OCI-LY3 (cell line): ENCODE measurements at regions not wholly inside any gene's neighbourhood (a gene's known extent, or its start where the extent isn't known, plus 50 kb on each side); places are given as distances from the start of the nearest gene placed in this dataset.

Experiments
- H2AFZ ChIP-seq: fragments of 200-600, 300-600 bp; shearing (Covaris generic); 2 replicates; pipeline ENCODE4 v1.6.0; 2014; ENCODE audit warnings: antibody characterized with exemption, low read depth, low read length
- H3K27ac ChIP-seq: fragments of 200-600, 300-600 bp; sonication (generic); 2 replicates; pipeline ENCODE4 v1.5.1; 2014; ENCODE audit warnings: mild to moderate bottlenecking, low read length, moderate library complexity, mixed read lengths
- H3K27me3 ChIP-seq: fragments of 200-600, 300-600 bp; sonication (generic); 2 replicates; pipeline ENCODE4 v1.6.1; 2014; ENCODE audit warnings: low read depth, low read length, mixed read lengths
- H3K36me3 ChIP-seq: fragments of 200-600, 300-600 bp; sonication (generic); replicated peaks from 2 replicates; pipeline ENCODE3; 2014; ENCODE audit warnings: low read depth, low read length, mixed read lengths
- H3K4me1 ChIP-seq: fragments of 300-600, 200-600 bp; sonication (generic); 2 replicates; pipeline ENCODE4 v1.6.1; 2014; ENCODE audit warnings: low read length, mixed read lengths
- H3K4me2 ChIP-seq: fragments of 200-600, 300-600 bp; sonication (generic); 2 replicates; pipeline ENCODE4 v1.6.1; 2014; ENCODE audit warnings: low read length, mixed read lengths
- H3K4me3 ChIP-seq: fragments of 300-600, 200-600 bp; sonication (generic); 2 replicates; pipeline ENCODE4 v1.5.1; 2014; ENCODE audit warnings: antibody characterized with exemption, mild to moderate bottlenecking, low read length, moderate library complexity
- H3K79me2 ChIP-seq: fragments of 300-600, 200-600 bp; shearing (Covaris generic); 2 replicates; pipeline ENCODE4 v1.6.1; 2014; ENCODE audit warnings: mild to moderate bottlenecking, low read length, mixed read lengths
- H3K9ac ChIP-seq: fragments of 300-600, 200-600 bp; shearing (Covaris generic); 2 replicates; pipeline ENCODE4 v1.6.0; 2014; ENCODE audit warnings: mild to moderate bottlenecking, low read length, moderate library complexity
- H3K9me3 ChIP-seq: fragments of 200-600, 300-600 bp; shearing (Covaris generic); 2 replicates; pipeline ENCODE4 v1.6.1; 2014; ENCODE audit warnings: low read length, mixed read lengths; ENCODE audit not compliant: insufficient read depth
- H4K20me1 ChIP-seq: fragments of 200-600, 300-600 bp; sonication (generic); 2 replicates; pipeline ENCODE4 v1.6.1; 2016; ENCODE audit warnings: low read length, mixed read lengths; ENCODE audit not compliant: insufficient read depth
- EZH2phosphoT487 ChIP-seq: fragments of 200-600 bp; shearing (Covaris generic); IDR thresholded peaks from 2 replicates; pipeline ENCODE4 v1.6.1; 2018; ENCODE audit warnings: antibody characterized with exemption, mixed run types, low read depth
- TF ChIP-seq, protein P1 (sequence below): fragments of 200-600, 300-600 bp; sonication (generic); IDR thresholded peaks from 2 replicates; pipeline ENCODE4 v1.5.1; 2014; ENCODE audit warnings: antibody characterized with exemption, low read length, low read depth

DNA sequence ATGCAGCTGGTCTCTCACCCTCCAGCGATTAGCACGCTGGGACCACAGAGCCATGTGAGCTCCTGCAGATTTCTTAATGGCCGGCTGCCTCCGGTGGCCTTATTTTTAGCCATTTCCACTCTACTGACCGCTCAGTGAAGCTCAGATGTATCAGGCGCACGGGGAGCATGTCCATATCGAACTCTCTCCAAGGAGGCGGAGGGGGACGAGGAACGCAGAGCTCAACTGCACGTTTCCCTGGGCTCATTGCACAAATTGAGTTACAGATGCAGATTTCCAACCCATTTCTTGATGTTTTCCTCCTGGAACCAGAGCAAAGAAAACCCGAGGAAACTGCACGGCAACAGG, 207.1 kb downstream of the CTTN start:
- H3K27ac ChIP-seq = no peak overlapping the region
- H3K27me3 ChIP-seq = peaks cover 17% of the 10 kb centered on the region
- H2AFZ ChIP-seq = no peak overlapping the region

GRCh38 chr11:70605846-70606245, 207.5 kb downstream of the CTTN start:
- Histone ChIP-seq H4K20me1 (no peaks in the 10 kb centered on the region), H3K9ac (no peak overlapping the region), H3K27me3 (peaks cover 15% of the 10 kb centered on the region), H2AFZ (no peak overlapping the region), H3K27ac (no peak overlapping the region), H3K4me3 (no peak overlapping the region), H3K79me2 (no peaks in the 10 kb centered on the region), H3K36me3 (no peaks in the 10 kb centered on the region), H3K4me1 (peaks cover 9% of the 10 kb centered on the region), H3K9me3 (no peaks in the 10 kb centered on the region), H3K4me2 (no peak overlapping the region)
- TF ChIP-seq, protein P1, sequence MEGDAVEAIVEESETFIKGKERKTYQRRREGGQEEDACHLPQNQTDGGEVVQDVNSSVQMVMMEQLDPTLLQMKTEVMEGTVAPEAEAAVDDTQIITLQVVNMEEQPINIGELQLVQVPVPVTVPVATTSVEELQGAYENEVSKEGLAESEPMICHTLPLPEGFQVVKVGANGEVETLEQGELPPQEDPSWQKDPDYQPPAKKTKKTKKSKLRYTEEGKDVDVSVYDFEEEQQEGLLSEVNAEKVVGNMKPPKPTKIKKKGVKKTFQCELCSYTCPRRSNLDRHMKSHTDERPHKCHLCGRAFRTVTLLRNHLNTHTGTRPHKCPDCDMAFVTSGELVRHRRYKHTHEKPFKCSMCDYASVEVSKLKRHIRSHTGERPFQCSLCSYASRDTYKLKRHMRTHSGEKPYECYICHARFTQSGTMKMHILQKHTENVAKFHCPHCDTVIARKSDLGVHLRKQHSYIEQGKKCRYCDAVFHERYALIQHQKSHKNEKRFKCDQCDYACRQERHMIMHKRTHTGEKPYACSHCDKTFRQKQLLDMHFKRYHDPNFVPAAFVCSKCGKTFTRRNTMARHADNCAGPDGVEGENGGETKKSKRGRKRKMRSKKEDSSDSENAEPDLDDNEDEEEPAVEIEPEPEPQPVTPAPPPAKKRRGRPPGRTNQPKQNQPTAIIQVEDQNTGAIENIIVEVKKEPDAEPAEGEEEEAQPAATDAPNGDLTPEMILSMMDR = no peak
- TF ChIP-seq EZH2phosphoT487 = no peak

More for the DNA sequence above, 207.1 kb downstream of the CTTN start:
- no peaks in the 10 kb centered on the region for H3K9me3 ChIP-seq
- no peak for TF ChIP-seq EZH2phosphoT487
- TF ChIP-seq, protein P1 = no peak
- H3K4me2 ChIP-seq = no peak overlapping the region
- no peaks in the 10 kb centered on the region for H3K79me2 ChIP-seq
- H3K9ac ChIP-seq = no peak overlapping the region
- no peaks in the 10 kb centered on the region for H4K20me1 ChIP-seq
- peaks cover 9% of the 10 kb centered on the region for H3K4me1 ChIP-seq
- H3K4me3 ChIP-seq = no peak overlapping the region
- H3K36me3 ChIP-seq = no peaks in the 10 kb centered on the region

DNA sequence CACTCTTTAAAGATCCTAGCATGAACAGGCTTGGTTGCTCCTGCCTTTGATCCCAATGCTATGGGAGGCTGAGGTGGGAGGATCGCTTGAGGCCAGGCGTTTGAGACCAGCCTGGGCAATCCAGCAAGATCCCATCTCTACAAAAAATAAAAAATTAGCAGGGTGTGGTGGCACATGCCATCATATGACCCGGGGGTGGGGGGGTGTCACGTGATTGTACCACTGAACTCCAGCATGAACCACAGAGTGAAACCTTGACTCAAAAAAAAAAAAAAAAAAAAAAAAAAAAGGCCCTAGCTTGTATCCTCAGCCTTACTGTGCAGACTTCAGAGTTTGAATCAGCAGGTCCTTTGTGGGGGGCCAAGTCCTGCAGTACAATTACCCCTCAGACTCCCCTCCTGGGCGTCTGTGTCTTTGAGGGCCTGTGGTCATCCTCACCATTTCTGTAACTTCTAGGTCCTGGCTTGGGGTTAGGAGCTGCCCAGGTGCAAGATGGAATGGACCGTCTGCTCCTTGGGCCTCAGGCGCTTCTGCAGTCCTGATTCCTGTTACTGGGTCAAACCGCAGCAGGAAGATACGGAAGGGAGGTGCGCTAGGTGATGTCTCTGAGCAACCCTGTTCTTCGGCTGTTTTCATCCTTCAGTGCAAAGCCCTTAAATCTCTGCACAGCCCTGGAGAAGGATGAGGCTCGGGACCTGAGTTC, 208.1 kb downstream of the CTTN start:
- Histone ChIP-seq H3K9me3 (no peaks in the 10 kb centered on the region), H3K4me1 (peaks cover 9% of the 10 kb centered on the region), H2AFZ (no peak overlapping the region), H3K9ac (no peak overlapping the region), H3K4me3 (no peak overlapping the region), H3K27me3 (peaks cover 18% of the 10 kb centered on the region), H4K20me1 (no peaks in the 10 kb centered on the region), H3K36me3 (no peaks in the 10 kb centered on the region), H3K79me2 (no peaks in the 10 kb centered on the region), H3K4me2 (no peak overlapping the region), H3K27ac (no peak overlapping the region)
- TF ChIP-seq EZH2phosphoT487 = no peak
- TF ChIP-seq, protein P1 = no peak

DNA sequence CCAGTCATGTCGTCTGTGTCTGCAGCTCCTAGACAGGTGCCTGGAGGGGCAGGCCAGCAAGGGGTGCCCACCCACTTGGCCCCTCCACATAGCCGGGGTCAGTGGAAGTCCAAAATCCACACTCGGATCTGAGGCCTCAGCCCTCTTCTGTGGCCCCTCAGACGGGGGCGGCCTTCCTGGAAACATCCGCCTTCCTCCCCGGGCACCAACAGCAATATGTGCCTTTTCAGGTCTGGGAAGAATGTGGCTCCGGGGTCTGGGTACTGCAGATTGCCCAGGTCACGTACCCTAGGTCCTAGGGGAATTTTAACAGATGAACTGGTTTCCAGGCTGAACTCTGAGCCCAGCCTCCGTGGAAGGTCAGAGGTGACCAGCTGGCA, 208.6 kb downstream of the CTTN start:
- H4K20me1 ChIP-seq = no peaks in the 10 kb centered on the region
- H3K27me3 ChIP-seq = peaks cover 18% of the 10 kb centered on the region
- H3K79me2 ChIP-seq = no peaks in the 10 kb centered on the region
- H2AFZ ChIP-seq = no peak overlapping the region
- H3K36me3 ChIP-seq = no peaks in the 10 kb centered on the region
- peaks cover 9% of the 10 kb centered on the region for H3K4me1 ChIP-seq
- no peak overlapping the region for H3K27ac ChIP-seq
- no peak overlapping the region for H3K4me2 ChIP-seq
- no peaks in the 10 kb centered on the region for H3K9me3 ChIP-seq
- H3K4me3 ChIP-seq = no peak overlapping the region
- H3K9ac ChIP-seq = no peak overlapping the region
- no peak for TF ChIP-seq EZH2phosphoT487
- TF ChIP-seq, protein P1 = no peak
